ENCODE measurements at regions not wholly inside any gene's neighbourhood (a gene's known extent, or its start where the extent isn't known, plus 50 kb on each side); places are given as distances from the start of the nearest gene placed in this dataset.

DNA sequence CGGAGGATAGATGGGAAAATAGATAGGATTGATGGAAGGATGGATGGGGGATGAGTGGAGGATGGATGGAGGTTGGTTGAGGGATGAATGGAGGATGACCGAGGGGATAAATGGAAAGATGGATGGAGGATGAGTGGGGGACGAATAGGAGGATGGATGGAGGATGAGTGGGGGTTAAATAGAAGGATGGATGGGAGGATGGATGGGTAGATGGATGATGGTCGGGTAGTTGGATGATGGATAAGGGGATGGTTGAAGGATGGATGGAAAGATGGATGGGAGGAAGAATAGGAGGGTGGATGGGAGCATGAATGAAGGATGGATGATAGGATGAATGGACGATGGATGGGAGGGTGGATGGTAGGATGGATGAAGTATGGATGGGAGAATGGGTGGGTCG is 219.3 kb upstream of the IER5L start:
- DNase-seq: no peak

DNA sequence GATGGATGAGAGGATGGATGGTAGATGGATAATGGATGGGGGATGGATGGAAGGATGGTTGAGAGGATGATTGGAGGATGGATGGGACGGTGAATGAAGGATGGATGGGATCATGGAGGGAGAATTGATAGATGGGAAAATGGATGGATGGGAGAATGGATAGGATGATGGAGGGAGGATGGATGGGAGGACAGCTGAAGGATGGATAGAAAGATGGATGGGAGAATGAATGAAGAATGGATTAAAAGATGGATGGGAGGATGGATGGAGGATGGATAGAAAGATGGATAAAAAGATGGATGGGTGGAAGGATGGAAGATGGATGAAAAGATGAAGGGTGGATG is 218.3 kb upstream of the IER5L start:
- DNase-seq: no peak

DNA sequence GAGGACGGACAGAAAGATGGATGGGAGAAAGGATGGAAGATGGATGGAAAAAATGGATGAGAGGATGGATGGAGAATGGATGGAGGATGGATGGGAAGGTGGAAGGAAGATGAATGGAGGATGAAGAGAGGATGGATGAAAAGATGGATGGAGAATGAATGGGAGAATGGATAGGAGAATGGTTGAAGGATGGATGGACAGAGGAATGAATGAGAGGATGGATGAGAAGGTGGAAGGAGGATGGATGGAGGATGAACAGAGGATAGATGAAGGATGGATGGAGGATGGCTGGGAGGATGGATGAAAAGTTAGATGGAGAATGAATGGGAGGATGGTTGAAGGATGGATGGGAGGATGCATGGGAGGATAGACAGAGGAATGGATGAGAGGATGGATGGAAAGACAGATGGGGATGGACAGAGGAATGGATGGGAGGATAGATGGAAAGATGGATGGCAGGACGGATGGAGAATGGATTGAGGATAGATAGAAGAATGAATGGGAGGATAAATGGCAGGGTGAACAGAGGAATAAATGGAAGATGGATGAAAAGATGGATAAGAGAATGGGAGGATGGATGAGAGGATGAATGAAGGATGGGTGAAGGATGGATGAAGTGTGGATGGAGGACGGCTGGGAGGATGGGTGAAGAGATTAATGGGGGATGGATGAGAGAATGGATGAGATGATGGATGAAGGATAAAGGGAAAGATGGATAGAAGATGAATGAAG is 217.7 kb upstream of the IER5L start:
- no peak for DNase-seq

DNA sequence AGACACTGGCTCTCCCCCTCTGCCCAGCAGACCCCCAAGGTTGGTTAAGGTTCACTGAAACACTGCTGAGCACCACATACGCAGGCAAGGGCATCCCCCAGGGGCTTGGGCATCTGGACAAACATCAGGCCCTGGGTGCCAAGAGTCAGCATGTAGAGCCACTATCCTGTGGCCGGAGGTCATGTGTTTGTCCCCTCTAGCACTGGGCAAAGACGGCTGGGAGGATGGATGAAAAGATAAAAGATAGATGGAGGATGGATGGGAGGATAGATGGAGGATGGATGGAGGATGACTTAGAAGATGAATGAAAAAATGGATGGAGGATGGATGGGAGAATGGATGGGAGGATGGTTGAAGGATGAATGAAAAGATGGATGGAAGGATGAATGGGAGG is 216.8 kb upstream of the IER5L start:
- DNase-seq: no peak

DNA sequence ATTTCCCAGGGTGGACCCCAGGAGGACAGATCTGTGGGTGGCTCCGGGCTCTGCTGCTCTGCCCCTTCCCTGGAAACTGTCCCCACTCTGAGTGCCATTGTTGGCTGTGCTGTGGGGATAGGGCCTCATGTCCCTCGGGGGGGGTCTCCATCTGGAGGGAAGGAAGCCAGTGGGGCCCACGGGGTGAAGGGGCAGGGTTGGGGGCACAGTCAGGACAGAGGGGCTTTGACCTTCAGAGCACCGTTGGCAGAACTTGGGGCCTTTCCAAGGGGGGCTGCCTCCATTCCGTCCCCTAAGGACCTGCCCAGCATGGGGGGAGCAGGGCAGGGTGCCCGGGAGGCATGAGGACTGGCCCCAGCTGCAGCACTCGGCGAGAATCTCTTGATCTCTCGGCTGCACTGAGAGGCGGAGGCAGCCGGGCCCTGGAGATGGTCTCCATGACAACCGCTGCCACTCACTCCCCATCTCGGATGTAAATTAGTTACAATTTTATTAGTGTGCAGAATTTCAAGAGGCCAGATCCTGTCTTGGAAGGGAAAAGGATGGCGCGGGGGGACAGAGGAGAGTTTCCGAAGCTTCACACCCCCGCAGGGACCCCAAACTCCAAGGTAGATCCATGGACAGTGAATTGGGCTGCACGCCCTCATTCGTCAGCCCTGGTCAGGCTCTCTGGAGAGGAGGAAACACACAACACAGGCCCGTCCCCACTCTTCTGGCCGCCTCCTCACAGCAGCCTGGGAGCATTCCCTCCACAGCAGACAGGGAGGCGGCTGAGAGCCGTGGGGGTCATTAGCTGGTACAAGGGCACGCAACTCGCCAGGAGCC is 216.2 kb upstream of the IER5L start:
- DNase-seq: no peak

DNA sequence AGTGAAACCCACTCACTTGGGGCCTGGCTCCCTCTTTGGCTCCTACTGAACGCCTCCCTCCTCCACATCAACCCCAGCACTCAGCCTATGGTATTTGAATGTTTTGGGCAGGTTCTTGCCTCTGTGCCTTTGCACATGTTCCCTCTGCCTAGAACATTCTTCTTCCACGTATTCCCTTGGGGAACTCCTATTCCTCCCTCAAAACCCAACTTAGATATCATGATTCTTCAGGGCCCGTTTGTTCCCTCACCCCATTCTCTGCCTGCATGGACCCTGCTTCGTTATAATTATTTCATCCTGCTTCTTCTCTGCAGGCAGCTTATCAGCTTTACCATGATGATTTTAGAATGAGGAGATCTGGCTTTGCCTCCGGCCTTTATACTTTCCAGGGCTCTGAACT is 215.0 kb upstream of the IER5L start:
- no peak for DNase-seq

DNA sequence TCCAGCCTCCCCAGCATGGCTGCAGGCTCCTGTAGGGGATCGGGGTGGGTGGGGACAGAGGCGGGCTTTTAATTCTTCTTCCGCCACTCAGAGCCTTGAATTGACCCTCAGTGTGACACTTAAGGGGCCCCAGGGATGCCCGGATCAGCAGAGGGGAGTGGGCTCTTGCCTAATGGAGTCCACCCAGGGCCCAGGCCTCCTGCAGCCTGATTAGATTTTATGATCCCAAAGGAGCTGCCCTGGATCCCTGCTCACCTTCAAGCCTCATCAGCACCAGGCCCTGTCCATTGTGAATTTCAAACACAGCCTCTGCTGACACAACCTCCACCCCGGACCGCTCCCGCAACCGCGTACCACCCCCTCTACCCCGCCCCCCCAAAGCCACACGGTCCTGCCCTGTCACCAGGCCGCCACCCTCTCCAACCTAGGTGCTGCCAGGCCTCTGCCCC is 214.1 kb upstream of the IER5L start:
- no peak for DNase-seq

DNA sequence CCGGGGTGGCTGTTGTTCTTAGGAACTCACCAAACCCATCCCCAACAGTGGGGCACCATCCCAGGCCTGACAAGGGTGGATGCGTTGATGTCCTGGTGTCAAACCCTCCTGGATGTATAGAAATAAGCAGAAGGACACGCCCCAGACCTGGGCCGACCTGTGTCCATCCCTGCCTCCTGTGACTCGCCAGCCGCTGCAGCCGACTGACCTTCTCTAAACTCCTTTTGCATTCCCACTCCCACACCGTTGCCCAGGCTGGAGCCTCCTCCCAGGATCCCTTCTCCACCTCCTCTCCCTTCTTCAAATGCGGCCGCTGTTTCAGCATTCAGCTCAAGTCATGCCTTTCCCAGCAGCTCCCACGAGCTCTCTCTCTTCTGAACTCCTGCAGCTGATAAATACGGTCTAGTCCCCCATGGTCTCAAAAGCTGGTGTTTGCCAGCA is 213.2 kb upstream of the IER5L start:
- DNase-seq: no peak

DNA sequence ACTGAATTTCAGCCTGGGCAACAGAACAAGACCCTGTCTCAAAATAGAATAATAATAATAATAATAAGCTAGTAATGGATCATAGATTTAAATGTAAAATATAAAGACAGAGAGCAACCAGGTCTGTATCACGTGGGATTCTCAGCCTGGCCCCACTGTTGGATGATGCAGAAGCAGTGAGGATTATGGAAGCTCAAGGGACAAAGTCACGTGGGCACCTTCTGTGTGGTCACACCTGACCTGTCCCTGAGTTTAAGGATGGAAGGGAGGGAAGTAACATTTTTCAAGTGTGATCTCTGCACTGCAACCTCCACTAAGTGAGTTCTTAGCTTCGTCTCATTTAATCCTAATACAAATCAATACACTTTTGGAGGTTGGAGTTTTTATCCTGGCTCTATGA is 212.5 kb upstream of the IER5L start:
- DNase-seq: no peak

DNA sequence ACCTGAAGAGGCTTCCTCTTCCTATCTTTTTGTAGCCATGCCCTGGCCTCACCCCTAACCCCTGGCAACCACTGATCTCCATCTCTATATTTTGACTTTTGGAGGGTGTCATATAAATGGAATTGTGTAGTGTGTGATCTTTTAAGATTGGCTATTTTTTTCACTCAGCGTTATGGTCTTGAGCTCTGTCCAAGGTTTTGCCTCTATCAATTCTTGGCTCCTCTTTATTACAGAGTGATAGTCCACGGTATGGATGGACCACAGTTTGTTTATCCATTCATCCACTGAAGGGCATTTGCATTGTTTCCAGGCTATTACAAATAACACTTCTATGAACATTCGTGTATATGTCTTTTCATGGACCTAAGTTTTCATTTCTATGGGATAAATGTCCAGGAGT is 209.8 kb upstream of the IER5L start:
- DNase-seq: no peak

DNA sequence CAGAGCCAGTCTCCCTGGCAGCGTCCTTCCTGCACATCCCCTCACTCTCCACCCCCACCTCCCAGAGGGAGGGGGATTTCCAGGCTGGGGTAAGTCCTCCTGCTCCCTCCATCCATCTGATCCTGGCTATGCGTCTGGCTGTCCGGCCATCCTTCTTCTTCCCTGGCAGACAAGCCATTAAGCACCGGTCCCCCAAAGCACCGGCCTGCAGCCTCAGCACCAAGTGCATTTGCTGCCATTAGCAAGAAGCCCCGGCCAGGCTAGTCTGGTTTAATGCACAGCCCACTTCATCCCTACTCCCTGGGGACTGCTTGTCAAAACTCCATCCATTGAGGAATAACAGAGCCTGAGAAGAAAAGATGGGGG is 208.7 kb upstream of the IER5L start:
- no peak for DNase-seq

DNA sequence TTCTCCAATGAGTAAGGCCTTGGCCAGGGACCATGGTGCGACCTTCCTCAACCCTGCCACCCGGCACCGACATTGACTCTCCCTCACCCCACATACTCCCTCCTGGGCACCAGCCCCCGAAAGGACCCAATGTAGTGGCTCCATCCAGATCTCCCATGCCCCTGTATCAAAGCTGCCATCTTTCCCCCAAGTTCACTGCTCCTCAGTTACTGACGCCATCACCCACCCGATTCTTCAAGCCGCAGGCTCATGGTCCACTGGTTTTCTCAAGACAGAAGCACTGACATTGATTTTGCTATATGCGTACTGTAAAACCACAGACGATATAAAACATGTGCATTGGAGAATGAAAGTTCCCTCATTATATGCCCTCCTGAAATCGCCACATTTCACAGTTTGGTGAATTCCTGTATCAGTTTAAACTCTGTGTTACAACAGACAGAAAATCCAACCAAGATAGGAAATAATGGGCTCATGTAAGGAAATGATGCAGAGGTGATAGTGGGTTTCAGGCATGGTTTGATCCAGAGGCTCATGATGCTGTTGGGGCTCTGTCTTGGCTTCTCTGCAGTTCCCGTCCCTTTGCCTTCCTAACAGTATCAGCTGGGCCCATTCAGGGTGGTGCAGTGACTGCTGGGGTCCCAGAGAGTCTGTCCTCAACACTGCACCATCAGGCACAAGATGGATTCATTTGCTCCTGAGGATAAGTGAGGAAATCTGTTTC is 207.3 kb upstream of the IER5L start:
- DNase-seq: no peak

DNA sequence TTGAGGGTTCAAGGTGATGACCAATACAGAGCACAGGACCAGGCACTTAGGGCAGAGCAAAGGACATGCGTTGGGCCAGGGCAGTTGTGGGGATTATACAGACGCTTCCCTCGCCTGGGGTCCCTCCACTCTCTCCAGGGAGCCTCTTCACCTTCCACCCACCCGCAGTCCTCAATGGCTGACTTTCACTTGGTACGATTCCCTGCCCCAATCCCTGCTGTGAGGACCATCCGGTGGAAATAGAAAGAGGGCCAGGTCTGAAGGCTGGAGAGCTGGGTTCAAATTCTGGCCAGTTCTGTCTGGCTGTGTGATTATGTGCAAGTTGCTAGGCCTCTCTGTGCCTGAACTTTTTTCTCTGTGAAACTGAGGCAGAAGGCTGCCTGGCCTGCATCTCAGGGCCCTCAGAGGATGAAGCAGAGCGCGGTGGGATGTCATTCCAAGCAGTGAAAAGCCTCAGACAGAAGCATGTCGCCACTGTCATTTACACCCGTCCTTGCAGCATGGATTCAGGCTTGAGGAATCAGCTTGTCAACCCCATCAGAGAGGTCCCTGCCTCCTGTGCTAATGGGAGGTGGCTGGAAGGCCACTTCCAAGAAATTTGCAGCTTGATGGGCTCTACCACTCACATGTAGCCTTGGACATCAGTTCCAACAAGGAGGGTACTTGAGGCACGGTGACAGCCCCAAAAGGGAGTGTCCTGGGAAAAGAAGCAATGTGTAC is 206.6 kb upstream of the IER5L start:
- no peak for DNase-seq

DNA sequence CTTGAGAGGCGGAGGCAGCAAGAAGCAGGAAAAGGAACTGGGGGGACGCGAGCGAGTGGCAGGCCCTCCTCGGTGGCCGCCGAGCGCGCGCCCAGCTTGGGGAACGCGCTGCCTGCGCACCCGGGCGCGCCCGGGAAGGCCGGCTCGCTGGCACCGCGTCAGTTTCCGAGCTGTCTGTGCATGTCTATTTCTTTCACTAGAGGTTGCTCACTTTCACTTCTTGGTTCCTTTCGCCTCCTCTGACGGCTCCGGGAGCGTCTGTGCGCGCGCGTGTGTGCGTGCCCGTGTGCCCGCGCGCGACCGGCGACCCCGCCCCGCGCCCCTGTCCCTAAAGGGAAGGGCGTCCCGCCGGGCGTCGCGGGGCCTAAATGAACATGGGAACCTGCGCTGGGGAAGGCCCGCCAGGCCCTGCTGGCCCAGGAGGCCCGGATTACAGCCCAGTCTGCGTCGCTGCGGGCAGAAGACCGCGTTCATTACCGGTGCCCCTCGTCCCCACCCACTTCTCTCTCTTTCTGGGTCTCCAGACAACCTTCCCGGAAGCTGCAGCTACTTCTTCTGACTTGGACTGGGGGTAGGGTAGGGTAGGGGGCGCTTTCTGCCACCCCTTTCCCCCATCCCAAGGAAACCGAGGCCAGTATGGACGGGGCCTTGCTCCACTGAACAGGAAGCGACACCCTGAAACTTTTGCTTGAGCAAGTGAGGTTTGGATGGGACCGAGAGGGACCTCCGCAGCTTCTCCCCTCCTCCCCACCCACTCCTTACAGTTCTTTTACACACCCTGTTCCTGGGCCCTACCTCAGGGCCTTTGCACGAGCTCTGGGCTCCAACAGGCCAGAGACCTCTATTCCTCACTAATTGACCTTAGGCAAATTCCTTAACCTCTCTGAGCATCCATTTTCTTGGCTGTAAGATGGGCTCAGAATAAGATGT is 205.8 kb upstream of the IER5L start:
- peak; percentile 64 to 87 for DNase-seq

DNA sequence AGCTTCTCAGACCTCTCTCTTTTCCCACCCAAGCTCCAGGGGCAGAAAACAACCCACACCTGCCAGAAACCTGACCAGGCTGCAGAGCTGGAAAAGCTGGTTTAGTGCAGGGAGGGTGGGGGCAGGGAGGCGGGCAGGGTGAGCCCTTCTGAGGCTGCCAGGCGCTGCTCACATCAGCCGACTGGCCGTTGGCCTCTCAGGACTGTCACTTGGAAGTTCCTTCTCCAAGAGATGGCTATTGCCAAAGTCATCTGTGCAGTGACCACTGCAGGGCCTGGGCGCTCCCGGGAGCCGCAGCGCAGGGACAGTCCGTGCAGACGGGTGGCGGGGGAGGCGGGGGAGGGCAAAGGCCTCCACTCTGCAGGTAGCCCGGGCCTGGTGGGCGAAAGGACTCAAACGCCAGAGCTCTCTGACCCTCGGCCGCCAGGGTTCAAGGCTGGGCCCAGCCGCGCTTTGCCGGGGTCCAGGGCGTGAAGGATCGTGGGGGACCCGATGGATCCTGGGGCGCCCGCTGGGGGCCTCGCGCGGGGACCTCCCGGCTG is 205.0 kb upstream of the IER5L start:
- peak in 1 of 2 donors; percentile 64 for DNase-seq

DNA sequence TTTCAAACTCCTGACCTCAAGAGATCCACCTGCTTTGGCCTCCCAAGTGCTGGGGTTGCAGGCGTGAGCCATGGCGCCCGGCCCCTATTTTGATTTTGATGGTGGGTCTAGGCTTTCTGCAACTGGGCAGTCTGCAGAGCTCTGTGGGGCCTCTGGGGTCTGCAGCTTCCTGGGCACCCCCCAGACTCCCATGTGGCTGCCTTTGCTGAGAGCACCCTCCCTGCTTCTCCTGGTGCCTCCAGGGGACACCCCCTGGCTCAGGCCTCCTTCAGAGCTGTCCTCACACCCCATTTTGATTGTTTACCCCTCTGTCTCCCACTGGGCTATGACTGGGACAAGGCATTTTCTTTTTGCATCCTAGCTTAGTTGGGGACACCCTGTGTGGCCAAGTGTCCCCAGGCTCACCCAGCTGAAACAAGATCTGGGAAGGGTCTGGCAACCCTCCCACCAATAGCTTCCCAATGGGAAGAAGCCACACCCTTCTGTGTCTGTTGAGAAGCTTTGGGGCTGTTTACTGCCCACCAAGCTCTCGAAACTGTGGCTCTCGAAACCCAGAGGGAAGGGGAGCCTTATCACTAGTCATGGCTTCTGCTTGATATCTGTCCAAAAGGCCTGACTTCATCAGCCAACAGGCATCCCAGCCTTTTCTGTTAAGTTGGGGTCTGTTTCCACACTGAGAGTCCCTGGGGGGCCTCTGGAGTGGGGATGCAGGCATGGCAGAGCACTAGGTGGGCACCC is 204.4 kb upstream of the IER5L start:
- DNase-seq: no peak

DNA sequence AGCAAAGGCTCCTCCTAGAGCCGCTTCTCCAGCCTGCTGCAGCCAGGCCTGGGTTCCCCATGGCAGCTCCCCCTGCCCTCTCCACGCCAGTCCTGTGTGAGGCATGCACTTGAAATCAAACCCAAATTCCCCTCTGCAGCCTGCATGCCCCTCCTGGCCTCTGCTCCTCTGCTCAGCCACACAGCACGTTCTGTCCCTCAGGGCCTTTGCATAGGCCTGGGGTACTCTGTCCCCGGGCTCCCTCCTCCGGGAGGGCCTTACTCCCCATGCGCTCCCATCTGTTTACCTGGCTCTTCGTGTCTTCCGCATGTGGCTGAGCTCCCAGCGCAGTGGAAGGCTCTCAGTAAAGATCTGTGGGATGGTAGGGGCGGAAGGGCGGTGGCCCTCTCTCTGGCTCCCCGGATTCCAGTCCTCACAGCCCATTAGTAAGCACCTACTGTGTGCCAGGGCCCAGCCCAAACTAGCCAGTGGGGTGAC is 203.5 kb upstream of the IER5L start:
- DNase-seq: no peak

DNA sequence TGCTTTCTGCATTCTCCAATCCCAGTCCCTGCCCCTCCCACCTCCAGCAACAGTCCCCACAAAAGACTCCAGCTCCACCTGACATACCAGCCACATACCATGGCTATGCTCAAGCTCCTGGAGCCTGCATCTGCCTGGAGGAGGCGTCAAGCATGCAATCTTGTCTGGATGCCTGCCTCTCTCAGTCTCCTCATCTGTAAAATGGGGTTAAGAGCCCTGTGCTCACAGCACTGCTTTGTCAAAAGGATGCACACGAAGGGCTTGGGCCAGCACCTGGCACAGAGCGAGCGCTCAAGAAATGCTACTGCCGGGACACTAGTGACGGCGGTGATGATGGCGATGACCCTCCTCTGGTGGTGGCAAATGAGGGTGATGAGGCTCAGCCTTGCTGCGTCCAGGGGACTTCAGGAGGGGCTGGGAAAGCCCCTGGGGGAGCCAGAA is 202.9 kb upstream of the IER5L start:
- no peak for DNase-seq

DNA sequence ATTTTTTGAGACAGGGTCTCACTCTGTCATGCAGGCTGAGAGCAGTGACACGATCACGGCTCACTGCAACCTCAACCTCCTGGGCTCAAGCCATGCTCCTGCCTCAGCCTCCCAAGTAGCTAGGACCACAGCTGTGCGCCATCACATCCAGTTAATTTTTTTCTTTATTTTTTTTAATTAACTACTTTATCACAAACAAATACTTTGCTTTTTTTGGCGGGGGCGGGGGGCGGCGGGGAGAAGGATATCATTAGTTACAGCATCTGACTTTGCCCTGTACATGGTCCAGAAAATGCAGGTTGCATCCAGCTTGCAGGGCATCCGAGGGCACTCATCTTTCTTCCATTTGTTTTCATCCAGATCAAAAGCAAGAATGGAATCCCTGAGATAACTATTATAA is 201.8 kb upstream of the IER5L start:
- no peak for DNase-seq

DNA sequence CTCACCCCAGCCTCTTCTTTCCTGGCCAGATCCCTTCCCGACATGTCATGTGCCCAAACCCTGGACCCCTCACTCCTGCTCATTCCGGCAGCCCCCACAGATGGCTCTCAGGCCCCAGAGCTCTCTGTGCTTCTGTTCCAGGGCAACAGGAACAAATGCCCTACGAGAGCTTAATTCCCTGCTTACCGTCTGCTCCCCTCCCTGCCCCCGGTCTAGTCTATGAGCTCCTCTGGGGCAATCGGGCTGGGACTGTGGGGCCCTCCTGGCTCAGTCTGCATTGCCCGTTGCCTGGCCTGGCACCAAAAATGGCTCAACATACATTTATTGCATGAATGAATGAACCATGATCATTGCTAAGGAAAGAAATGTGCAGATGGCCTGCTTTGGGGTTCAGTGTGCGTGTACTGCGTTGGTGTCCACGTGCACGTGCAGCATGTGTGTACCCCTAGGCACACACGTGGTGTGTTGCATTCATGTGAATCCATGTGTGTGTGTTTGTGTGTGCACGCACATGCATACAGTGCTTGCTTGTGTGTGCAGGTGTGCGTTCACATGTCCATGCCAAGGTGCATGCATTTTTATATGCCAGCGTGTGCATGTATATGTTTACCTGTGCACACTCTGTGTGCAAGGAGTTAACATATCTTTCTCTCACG is 201.2 kb upstream of the IER5L start:
- DNase-seq: no peak
